ENCODE measurements at regions not wholly inside any gene's neighbourhood (a gene's known extent, or its start where the extent isn't known, plus 50 kb on each side); places are given as distances from the start of the nearest gene placed in this dataset.
"Not testable (repeated sequence)": the region's sequence is repeated elsewhere in the genome, so short reads cannot be mapped to it uniquely, and the experiment has no call there.

GRCh38 chr10:3634646-3635045 is 150.4 kb downstream of the KLF6 start:
- not testable (repeated sequence) for DNase-seq (ENCODE audit: low read depth in 2 of 3, low spot score in 2 of 3)

- DNase-seq (ENCODE audit: low read depth in 2 of 3, low spot score in 2 of 3) = no peak
Observed at GRCh38 chr10:3631701-3632330, 153.2 kb downstream of the KLF6 start.

- DNase-seq (ENCODE audit: low read depth in 2 of 3, low spot score in 2 of 3) = no peak
Observed at GRCh38 chr10:3631291-3631690, 153.7 kb downstream of the KLF6 start.

DNA sequence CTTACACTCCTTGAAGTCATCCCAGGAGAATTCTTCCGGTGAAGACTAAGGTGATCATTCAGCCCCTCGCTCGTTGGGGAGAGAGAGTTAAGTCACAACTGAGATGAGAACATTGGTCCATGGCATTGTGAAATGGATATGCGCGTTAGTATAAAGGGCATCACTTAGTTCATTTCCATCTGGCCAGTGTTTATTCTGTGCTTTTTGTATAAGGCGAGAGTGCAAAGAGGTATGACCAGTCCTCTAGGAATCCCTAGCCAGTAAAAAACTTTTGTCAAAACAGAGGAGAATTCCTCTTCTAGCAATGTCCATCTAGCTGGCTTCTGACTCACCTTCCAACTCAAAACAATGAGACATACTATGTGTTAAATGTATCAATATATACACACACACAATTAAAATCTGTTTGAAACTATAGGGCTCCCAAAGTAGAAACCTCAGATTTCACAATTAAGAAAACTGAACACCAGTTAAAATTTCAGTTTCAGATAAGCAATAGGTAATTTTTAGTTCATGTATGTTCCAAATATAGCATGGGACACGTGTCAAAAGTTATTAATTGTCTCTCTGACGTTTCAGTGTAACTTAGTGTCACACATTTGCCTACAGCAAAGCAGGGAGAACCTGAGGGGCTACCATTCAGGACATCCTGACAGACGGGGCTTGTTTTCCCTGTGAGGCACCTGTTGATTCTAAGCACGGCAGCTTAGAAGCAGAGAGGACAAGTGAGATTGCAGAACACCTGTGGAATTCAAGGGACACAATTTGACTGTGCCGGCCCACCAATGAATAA is 158.9 kb downstream of the KLF6 start:
- no peak for DNase-seq (ENCODE audit: low read depth in 2 of 3, low spot score in 2 of 3)

- no peak for DNase-seq (ENCODE audit: low read depth in 2 of 3, low spot score in 2 of 3)
Observed at GRCh38 chr10:3624367-3624766, 160.6 kb downstream of the KLF6 start.

- DNase-seq (ENCODE audit: low read depth in 2 of 3, low spot score in 2 of 3) = no peak
Observed at GRCh38 chr10:3623746-3624145, 161.3 kb downstream of the KLF6 start.

DNA sequence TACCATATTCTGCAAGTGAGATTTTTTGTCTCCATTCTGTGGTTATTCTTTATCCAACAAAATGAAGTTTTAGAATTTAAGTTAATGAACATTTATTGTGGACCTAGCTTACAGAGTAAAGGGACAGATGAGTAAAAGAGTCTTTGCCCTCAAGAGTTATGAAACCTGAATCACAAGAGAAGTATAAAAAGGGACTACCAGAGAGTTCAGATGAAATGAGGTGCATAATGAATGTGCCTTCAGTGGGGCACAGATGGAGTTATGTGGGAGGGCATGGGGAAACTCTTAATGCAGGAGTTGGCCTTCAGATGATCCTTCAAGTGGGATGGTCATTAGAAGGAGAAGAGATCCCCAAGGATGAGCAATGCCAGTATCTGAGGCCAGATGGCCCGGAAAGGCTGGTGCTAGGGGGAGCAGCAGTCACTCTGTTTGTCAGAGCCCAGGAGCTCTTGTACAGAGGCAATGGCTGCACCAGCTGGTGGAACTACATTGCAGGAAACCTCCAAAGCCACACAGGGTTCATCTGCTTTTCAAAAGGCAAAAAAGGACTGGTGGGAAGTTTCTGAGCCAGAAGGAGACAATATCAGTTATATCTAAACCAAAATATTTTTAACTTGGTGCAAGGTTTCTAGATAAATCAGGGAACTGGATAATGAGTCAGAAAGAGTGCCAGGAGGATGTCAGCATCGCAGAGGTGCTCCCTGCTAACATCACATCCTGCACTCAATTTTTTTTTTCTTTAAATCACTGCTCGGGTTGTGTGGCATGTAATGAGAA is 162.0 kb downstream of the KLF6 start:
- no peak for DNase-seq (ENCODE audit: low read depth in 2 of 3, low spot score in 2 of 3)

- no peak for DNase-seq (ENCODE audit: low read depth in 2 of 3, low spot score in 2 of 3)
Observed at GRCh38 chr10:3622427-3622826, 162.6 kb downstream of the KLF6 start.

DNA sequence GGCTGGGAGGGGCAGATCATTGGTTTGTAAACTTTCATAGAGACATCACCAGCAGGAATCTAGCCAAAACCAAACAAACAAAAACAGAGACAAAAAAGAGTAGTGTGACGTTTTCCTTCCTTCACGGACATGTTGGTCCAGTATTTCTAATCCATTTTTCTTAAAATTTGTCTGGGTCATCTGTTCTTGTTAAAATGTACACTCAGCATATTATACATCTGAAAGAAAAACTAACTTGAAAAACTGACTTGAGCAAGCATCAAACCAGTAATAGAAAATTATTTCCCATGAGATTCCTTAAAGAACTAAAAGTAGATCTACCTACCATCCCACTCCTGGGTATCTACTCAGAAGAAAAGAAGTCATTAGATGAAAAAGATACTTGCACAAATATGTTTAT is 164.2 kb downstream of the KLF6 start:
- no peak for DNase-seq (ENCODE audit: low read depth in 2 of 3, low spot score in 2 of 3)

- no peak for DNase-seq (ENCODE audit: low read depth in 2 of 3, low spot score in 2 of 3)
Observed at GRCh38 chr10:3619241-3619640, 165.8 kb downstream of the KLF6 start.

- DNase-seq (ENCODE audit: low read depth in 2 of 3, low spot score in 2 of 3) = no peak
Observed at GRCh38 chr10:3616880-3617279, 168.1 kb downstream of the KLF6 start.

DNA sequence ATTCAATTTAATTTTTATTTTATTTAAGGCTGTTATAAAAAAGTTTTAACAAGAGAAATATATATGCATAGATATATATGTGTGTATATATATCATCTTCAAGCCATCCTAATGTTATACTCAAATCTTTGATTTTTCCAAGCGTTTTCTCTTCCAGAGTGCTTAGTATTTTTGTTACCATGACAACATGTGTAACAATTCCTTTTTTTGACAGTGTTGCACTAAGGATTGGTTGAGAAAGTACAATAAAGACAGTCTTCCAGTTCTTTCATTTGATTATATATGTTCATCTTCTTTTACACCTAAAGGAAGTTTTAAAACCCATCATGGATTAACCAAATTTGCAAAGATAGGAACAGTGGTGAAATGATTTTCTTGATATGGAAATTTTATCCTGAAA is 171.7 kb downstream of the KLF6 start:
- no peak for DNase-seq (ENCODE audit: low read depth in 2 of 3, low spot score in 2 of 3)

- no peak for DNase-seq (ENCODE audit: low read depth in 2 of 3, low spot score in 2 of 3)
Observed at GRCh38 chr10:3612183-3613001, 172.6 kb downstream of the KLF6 start.

GRCh38 chr10:3606309-3606708 is 178.7 kb downstream of the KLF6 start:
- DNase-seq (ENCODE audit: low read depth in 2 of 3, low spot score in 2 of 3) = no peak

GRCh38 chr10:3605882-3606281 is 179.1 kb downstream of the KLF6 start:
- no peak for DNase-seq (ENCODE audit: low read depth in 2 of 3, low spot score in 2 of 3)

GRCh38 chr10:3595736-3596135 is 189.3 kb downstream of the KLF6 start:
- DNase-seq (ENCODE audit: low read depth in 2 of 3, low spot score in 2 of 3) = no peak

DNA sequence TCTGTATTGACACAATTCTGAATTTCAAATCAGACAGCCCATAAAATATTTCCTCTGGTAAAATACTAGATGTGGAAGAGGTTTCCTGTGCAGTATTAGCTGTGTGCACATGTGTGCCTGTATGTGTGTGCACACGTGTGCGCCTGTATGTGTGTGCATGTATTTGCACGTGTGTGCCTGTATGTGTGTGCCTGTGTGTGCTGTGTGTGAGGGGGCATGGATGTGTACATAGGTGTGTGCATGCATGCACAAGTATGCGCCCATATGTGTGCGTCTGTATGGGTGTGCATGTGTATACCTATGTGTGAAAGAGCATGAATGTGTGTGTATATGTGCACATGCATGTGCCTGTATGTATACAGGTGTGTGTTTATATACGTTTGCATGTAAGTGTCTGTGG is 191.4 kb downstream of the KLF6 start:
- DNase-seq (ENCODE audit: low read depth in 2 of 3, low spot score in 2 of 3) = no peak

DNA sequence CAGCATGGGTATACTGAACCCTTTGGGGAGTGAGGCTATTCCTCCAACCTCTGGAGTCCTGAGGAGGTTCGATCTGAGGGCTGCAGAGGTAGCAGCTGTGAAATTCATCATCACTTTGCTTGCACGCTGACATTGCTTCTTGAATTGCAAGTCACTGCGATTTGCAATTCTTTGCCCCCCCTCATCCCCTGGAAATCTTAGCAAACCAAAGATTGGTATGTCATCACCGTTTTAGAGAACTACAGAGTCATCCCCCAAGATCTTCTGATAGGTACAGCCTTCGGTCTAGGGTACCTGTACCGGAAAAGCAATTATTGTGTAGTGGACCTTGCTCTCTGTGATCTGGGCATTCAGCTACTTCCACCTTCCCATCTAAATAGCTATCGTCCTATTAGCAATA is 192.6 kb downstream of the KLF6 start:
- no peak for DNase-seq (ENCODE audit: low read depth in 2 of 3, low spot score in 2 of 3)

DNA sequence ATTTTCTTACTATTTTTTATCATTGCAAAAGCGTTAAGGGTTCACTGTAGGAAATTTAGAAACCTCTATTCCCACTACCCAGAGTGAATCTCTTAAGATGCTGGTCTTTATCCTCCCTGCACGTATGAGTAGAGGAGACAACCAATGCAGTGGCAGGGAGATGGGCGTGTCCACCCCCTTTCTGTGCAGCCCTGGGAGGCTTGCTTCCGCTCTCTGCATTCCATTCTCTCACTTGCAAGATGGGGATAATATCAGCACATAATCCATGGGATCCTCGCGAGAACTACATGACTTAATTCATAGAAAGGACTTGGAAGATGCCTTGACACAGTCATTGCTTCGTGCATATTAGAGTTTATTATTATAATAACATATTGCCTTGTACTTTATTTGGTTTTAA is 196.2 kb downstream of the KLF6 start:
- no peak for DNase-seq (ENCODE audit: low read depth in 2 of 3, low spot score in 2 of 3)

DNA sequence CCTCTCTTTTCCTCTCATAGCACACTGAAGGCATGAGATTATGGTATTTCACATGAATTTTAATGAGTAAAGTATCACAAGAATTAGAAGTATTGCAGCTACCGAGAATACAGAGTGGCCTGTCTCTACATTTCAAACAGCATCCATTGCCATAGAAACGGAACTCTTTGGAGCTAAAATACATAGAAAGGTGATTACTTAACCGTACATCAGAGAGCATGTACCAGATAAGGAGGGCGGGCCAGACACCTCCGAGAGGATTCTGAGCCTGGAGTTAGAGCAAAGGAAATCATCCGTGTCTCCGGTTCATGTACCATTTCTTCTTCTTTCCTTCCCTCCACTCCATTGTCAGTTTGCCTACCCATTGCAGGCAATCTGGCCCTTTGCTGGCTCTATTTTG is 196.7 kb downstream of the KLF6 start:
- DNase-seq (ENCODE audit: low read depth in 2 of 3, low spot score in 2 of 3) = no peak
